ENCODE measurements at regions not wholly inside any gene's neighbourhood (a gene's known extent, or its start where the extent isn't known, plus 50 kb on each side); places are given as distances from the start of the nearest gene placed in this dataset.

DNA sequence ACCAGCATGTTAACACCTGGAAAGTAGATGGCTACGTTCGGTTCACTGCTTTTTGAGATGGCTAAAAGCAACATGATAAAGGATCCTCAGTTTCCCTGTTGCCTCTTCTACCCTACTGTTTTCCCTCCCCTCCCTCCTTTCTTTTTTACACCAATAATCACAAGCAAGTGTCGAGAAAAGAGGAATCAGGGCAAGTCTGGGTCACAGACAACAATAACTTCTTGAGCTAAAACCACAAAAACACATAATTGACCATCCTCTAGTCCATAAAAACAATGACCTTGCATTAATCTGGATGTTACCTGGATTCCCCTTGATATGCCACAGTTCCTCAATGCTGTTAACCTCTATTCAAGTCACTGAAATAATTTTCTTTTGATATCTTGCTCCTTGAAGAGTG lies 736.6 kb upstream of the GCFC2 start:
- DNase-seq = no peak

DNA sequence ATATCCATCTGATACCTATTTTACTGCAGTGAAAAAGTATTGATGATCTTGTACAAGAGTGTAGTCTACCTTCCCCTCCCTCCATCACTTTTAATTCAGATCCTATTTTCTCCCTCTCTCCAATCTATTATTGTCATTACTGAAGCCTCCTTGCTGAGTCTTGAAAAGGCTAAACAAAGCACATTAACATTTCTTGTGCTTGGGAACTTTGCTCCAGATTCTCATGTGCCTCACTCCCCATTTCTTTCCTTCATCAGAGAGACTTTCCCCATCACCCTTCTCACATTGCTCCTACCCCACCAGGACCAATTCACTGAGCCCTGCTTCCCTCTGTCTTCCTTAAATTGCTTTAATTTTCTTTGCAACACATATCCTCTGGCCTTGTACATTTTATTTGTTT lies 736.2 kb upstream of the GCFC2 start:
- DNase-seq = no peak

DNA sequence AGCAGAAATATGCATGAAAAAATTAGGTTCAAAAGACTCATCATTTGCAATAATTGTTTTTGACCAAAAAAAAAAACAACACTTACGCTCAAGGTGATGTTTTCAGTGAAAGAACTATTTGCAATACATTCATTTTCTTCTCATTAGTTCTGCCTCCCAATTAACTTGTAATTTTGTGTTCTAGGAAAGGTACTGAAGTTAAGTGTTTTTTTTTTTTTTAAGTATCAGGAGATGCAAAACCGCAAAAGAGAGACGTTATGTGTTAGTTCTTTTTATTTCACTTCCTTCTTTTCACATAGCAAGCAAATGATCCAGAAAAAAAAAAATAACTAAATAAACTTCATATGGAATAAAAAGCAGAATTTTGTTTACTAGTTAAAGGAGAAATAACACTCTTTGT lies 735.2 kb upstream of the GCFC2 start:
- no peak for DNase-seq

DNA sequence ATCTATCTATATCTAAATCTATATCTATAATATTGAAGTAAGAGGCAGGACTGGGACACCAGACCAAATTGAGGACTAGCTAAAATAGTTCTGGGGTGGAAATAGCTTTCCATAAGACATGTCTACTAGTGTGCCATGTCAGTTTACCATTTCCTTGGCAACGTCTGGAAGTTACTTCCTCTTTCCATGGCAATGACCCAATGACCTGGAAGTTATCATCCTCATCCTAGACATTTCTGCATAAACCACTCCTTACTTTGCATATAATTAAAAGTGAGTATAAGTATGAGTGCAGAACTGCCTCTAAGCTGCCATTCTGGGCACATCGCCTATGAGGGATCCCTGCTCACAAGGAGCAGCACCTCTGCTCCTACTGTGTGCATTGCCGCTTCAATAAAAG lies 734.0 kb upstream of the GCFC2 start:
- DNase-seq = no peak

DNA sequence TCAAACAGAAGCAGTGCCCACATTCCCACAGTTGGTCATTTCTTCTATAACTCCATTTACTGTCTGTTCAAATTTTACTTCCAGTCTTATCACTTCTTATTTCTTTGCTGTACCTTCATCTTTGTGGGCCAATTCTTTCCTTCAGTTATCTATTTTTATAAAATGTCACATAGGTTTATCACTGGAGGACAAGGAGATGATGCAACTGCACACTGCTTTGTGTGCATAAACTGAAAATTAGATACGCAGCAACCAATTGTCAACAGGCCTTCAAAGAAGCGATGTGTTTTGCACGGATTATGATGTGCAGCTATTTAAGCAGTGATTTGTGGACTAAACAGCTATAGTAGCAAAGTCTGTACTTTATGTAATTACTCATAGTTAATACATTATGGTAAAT lies 726.8 kb upstream of the GCFC2 start:
- no peak for DNase-seq

DNA sequence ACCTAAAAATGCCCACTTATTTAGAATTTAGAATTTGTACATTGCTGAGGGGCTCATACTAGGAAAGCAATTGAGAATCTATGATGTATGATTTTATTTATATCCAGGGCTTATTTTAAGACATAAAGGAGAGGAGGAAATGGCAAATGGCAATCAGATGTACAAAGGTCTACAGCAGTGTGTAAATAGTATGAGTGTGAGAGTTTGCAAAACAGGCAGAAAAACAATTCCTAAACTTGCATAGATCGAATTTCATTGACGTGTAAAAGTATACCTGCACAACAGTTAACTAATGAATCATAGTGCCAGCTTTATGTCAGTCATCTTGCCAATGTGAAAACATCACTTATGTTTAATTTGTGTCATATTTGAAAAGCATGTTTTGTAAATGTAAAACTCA lies 718.7 kb upstream of the GCFC2 start:
- DNase-seq = no peak

DNA sequence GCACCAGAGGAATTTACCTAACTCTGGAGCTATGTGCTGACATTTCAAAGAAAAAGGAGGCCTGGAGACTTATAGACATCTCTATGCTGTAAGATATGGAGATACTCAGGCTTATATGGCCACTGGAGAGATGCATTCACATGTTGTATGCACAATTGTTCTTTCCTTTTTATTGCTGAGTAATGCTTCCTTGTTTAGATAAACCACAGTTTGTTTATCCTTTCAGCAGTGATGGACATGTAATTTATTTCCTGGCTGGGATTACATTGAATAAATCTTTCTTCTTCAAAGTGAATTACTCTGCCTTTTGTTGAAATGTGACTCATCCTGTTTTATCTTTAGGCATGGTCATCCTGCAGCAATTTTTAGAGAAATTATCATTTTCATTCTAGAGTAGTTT lies 716.7 kb upstream of the GCFC2 start:
- no peak for DNase-seq

DNA sequence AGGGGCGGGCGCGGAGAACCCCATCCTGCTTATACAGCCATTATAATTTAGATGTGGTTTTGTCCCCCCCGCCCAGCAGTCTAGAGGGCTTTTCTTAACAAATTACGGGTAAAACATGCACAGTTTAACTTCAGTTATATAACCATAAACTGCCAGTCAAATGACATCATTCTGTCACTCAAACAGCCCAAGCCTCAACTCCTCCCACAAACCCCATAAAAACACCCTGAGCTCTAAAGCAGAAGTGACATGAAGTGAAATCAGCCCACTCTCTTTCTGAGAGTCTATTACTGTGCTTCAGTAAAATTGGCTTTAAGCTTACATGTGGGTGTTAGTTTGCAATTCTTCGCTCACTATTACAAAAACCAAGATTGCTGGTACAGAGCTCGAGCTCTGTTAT lies 705.1 kb upstream of the GCFC2 start:
- DNase-seq = no peak

DNA sequence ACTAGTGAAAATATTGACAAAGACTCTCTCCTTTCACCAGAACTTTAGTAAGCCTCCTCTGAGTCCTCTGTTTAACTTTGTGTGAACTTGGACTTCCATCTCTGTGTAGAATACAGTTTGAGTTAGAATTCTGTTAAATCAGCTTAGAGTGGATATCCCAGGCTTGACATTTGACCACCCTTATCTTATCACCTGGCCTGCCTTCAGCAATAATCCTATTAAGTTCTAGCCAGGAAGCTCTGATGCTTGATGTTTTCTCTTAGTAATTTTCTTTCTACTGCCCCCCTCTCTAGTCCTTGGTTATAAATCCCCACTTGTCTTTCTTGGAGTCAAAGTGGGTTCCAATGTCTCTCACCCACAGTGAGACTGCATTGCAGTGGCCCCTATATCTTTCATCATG lies 702.7 kb upstream of the GCFC2 start:
- no peak for DNase-seq

DNA sequence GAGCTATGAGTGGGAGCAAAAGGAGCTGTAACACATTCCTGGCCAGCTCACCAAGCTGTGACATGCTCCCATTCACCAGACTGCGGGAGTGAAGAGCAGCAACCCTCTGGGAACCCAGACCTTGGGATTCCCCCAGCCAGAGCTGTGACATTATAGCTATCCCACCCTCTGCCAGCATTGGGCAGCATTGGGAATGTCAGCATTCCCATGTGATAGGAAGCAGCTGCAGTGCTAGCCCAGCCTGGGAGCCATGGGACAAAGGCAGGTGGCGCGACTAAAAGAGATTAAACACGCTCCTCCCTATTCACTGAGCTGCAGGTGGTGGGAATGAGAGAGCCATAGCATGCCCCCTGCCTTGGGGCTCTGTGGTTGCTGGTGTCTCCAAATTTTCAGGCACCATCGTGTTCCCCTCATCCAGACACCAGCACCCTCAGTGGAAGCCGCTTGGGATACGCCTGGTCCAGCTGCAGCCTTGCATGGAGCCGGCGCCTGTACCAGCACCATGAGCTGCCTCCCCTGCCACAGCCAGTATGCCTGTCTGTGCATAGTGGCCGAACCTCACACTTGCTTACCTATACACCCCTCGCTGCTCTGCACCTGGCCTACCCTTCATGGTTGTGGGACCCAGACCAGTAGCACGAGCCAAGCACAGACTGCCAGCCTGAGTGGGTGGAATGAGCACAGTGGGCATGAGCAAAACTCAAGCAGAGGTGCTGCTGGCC lies 695.6 kb upstream of the GCFC2 start:
- DNase-seq = no peak

DNA sequence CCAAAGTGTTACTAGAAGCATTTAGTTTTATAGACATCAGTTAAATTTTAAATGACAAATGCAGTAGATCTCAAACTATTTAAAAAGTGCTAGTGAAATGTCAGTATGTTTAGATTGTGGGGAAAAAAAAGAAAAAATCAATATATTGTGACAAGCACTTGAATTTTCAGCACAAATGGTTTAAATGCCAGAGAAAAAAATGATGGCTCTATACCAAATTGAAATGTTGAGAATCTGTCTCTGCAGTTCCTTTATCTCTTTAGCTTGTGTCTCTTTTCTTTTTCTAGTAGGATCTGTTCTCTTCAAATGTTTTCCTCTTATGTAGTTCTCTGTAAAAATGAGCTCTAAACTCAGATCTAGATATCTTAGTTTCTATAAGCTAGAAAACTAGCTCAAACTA lies 682.6 kb upstream of the GCFC2 start:
- DNase-seq = no peak

DNA sequence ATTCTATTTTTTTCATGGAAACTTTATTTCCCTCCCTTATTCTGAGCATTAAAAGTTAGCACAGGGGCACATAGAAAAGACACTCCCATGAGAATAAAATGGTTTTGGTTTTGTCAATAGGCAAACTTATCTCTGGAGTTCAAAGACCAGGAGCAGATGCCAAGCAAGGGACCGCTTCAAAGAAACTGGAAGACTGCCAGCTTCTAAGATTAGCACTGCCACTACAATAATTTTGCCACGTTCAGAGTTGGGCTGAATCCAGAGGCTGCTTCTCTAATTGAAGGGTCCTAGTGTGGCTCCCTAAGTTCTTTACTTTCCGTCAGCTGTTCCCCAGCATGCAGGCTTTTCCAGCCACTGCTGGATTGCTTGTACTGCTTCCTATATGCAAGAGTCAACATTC lies 681.0 kb upstream of the GCFC2 start:
- no peak for DNase-seq

DNA sequence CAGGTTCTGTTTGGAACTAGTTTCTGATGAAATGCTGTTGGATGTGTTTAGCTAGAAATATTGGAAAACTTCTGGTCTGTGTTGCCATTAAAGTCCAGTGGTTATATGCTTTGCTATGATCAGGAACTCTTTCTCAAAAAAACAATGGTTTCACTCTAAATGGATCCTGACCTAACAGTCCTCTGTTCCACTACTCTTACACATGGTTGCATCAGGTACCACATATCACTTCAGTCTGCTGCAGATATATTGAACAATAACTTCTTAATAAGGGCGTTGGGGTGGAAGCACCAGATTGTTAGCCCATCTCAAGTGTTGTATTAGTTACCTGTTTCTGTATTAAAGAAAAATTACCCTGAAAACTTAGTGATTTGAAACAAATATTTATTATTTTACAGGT lies 676.6 kb upstream of the GCFC2 start:
- no peak for DNase-seq

DNA sequence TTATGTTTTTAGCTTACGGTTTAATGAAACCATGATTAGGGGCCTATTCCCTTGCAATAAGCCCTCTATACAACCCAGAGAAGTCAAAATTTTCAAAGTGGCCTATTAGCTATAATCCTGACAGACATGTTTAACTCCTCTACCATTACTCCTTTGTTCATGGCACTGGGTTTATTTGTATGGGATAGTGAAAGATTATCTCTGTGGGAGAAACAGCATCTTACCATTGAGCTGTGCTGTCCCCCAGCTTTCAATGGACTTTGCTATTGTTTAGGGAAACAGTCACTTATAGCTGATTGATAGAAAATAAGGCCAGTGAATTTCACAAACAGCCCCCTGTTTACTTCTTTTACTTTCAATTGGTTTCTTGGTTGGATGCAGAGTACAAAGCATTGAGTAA lies 675.2 kb upstream of the GCFC2 start:
- no peak for DNase-seq

DNA sequence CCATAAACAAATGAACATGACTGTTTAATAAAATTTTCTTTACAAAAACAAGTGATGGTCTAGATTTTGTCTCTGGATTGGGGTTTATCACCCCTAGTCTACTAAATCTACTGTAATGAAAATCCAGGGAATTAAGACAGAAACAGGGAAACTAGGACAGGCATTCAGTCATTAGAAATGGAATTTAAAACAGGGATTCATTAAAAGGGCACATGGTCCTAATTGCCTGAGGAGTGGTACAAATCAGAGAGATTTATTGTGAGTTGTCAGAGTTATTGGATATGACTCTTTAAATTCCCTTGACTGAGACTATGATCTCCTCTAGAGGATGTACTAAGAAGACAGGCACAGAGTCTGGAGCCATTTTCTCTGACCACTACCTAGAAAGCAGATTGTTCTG lies 670.9 kb upstream of the GCFC2 start:
- DNase-seq = no peak

DNA sequence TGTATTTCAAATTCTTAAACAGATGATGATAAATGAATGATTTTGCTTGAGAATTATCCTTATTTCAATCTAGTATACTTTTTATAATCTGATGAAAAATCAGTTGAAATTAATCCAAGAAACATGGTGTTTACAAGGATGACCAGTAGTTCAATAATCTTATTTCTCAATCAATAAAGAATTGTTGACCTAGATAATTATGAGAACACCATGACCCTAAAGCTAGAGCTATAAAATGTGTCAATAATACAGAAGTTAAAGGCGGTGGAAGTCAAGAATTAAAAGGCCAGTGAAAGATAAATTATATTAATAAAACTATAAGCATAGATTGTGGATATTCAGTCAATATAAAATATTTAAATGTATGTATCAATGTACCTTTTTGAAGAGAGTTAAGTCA lies 667.4 kb upstream of the GCFC2 start:
- DNase-seq = no peak

DNA sequence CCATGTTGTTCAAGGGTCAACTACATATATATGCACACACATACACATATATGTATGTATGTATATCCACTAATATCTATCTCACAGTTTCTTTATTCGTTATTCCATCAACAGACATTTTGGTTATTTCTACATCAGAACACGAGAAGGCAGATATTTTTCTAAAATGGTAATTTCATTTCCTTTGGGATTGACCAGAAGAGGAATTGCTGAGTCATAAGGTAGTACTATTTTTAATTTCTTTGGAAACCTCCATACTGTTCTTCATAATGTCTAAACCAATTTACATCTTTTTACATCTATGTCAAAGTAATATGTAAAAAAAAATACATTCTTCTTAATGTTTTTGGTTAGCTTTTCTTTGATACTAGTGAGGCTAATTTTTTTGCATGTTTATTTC lies 630.7 kb upstream of the GCFC2 start:
- no peak for DNase-seq

DNA sequence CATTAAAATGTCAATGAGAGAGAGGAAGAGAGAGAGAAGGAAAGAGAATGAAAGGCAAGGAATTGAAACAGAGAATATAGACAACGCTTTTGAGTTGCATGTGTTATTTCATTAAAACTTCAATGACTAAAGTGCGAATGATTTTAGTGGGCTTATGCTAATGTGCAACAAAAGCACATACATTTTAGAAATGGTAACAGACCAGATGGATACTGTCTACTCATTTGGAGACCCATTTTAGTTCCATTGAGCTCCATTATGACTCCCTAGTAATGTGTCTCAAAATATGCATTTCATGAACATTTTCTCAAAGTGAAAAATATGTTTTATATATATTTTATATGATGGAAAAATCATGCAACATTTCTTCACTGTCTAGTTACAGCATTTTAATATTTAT lies 622.2 kb upstream of the GCFC2 start:
- no peak for DNase-seq

DNA sequence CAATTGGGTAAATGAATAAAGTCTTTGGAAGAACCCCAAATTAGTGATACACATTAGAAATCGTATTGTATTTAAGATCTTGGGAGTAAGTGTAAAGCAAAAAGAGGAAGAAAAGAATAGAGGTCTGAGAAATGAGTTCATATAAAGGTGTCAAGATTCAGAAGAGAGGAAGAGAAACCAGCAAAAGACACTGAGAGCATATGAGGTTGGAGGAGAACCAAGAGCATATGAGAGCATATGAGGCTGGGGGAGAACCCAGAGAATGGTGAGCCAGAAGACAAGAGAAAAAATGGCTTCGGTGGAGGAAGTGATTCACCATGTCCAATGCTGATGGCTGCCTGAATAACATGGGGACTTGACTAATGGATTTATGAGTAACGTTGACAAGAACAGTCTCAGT lies 620.1 kb upstream of the GCFC2 start:
- no peak for DNase-seq

DNA sequence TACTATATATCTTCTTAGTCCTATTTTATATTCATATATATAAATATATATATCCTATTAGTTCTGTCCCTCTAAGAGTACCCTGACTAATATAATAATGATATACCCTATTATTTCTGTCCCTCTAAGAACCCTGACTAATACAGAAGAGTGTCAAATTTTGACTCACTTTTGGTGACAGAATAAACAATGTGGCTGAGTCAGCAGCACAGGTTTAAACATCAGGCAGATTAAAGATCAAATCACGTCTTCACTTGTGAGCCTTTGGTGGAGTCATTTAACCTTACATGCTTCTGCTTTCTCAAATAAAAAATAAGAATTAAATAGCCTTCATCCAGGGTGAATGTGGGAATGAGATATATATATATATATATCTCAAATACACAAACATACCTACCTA lies 615.9 kb upstream of the GCFC2 start:
- no peak for DNase-seq

DNA sequence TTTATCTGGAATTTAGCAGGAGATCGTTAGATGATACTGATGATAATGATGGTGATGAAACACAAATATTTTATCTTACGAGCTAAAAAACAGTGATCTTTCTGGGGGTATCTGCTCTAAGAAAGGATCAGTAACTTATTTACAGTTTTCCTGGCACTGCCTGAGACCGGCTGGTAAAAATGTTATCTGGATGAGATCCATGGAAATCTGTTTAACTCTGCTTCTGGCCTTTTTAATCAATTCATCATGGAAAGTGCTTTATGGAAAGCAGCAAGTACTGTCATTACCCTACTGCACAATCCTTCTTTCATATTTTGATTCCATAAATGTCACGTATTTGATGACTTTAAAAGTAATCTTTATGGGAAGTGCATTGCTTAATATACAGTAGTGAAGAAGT lies 612.7 kb upstream of the GCFC2 start:
- DNase-seq = no peak

DNA sequence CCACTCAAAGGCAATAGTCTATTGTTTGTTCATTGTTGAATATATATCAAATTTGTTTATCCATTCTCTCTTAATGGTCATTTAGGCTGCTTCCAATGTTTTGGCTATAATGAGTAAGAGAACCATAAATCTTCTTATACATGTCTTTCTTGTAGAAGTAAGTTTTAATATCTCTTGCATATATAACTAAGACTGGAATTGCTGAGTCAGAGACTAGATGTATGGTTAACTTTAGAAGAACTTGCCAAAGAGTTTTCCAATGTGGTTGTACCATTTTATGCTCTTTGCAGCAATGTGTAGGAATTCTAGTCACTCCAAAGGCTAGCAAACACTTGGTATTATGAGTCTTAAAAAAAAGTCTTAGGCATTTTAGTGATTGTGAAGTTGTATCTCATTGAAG lies 610.0 kb upstream of the GCFC2 start:
- no peak for DNase-seq

DNA sequence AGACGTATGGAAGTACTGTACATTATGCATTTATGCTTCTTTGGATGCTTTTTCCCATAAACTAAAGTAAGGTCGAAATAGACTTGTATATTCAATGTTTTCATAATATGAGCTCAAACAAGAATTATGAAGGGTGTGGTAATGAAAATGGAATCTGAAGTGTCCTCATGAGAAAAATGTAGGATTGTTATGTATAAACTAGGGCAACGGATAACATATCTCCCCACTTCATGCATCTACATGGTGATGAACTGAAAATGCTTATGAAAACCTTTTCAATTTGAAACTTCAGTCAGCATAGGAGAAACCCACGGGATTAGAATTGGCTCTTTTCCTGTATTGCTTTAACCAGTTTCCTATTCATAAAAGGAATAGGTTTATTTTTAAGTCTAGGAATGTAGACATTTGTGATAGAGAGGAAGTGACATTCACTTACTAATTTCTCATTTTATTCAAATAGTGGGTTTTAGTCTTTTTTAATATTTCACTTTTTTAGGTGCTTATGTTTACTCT lies 608.2 kb upstream of the GCFC2 start:
- no peak for DNase-seq

DNA sequence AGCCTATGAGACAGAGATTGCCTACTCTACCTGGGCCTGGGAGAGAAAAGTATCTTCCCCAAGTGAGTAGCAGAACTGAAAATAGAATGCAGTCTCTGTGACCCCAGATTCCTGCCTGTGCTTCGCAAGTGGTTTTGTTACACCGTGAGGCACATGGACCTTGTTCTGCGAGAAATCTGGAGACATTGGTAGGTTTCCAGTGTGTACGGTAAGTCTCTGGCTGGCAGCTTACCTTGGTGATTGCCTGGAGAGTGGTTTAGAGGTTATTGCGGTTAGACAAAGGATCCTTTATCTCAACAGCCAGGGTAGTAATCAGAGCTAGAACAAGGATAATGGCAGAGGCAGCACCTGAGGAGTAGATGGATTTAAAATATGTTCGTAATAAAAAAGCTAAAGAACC lies 606.0 kb upstream of the GCFC2 start:
- peak; percentile 17 for DNase-seq

DNA sequence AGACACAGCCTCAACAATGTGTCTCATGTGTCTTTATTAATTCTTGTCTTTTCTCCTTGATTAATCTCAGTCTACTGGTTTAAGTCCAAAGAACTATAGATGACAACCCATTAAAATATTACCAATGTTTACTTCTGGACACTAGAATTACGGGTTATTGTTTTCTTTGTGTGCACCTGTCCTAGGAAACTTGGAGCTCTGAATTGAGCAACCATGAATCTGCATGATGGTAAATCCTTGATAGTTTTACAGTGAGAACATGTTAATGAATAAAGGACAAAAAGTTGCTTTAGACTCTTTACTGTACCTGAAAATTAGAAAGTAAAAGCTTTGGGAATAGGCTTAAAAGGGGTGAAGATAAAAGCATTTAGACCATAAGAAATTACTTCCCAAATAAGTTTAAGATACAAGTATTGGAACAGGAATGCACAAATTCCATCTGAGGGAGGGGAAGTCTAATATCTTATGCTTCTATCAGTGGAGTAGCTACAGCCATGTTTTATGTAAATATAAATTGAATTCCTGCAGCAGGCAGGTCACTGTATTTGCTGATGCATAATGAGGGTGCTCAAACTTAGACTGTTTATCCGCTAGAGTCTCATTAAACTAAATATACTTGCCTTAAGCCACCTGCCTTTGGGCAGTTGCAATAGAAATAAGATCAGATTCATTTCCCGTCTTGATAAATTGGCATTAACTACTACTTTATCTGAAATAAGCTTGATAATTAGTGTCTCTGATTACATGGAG lies 603.7 kb upstream of the GCFC2 start:
- peak; percentile 27 for DNase-seq

Measured in NCI-H1436 treated with DMSO at 0.1 percent for 48 hours (cell line).